Heart left ventricle (tissue), 16 donors: ENCODE measurements at regions not wholly inside any gene's neighbourhood (a gene's known extent, or its start where the extent isn't known, plus 50 kb on each side); places are given as distances from the start of the nearest gene placed in this dataset.

Experiments used
- ATAC-seq, 4 donors: fragments of 200-7000 bp; cut with Tn5 transposase; one replicate each; pipeline ENCODE4 v1.9.1; 2020 to 2022; ENCODE audit warnings: moderate library complexity in 4 of 4, mild to moderate bottlenecking in 3 of 4, moderate number of reproducible peaks in 1 of 4
- DNase-seq, 5 donors: peaks; one replicate each; pipeline ENCODE4 v3.0.0-alpha.2; 2020
- H3K27ac ChIP-seq, 12 donors: fragments of 200-600 bp; sonication (generic) in 4 of 12; one replicate each; pipeline versions ENCODE4 v1.5.0 to v1.8.0; 2016 to 2022; ENCODE audit warnings: mild to moderate bottlenecking in 2 of 12
- H3K27me3 ChIP-seq, 9 donors: fragments of 200-600 bp; sonication (generic) in 2 of 9; one replicate each; pipeline versions ENCODE4 v1.5.1 to v1.8.0; 2016 to 2022; ENCODE audit warnings: mild to moderate bottlenecking in 3 of 9
- H3K36me3 ChIP-seq, 9 donors: fragments of 200-600 bp; sonication (generic) in 2 of 9; one replicate each; pipeline versions ENCODE4 v1.5.0 to v1.8.0; 2018 to 2022; ENCODE audit warnings: mild to moderate bottlenecking in 2 of 9
- H3K4me1 ChIP-seq, 12 donors: fragments of 200-600 bp; sonication (generic) in 4 of 12; one replicate each; pipeline versions ENCODE4 v1.5.0 to v1.8.0; 2016 to 2022; ENCODE audit warnings: mild to moderate bottlenecking in 3 of 12
- H3K4me3 ChIP-seq, 12 donors: fragments of 200-600 bp; sonication (generic) in 4 of 12; one replicate each; pipeline versions ENCODE4 v1.5.0 to v1.8.0; 2017 to 2022; ENCODE audit warnings: mild to moderate bottlenecking in 9 of 12, moderate library complexity in 4 of 12
- H3K9me3 ChIP-seq, 12 donors: fragments of 200-600 bp; sonication (generic) in 4 of 12; one replicate each; pipeline versions ENCODE4 v1.5.0 to v1.8.0; 2016 to 2022; ENCODE audit warnings: mild to moderate bottlenecking in 1 of 12
- POLR2A ChIP-seq, 2 donors: fragments of 450-650 bp; IDR thresholded peaks; one replicate each; pipeline ENCODE4 v1.6.1; 2017; ENCODE audit warnings: antibody characterized with exemption in 2 of 2, mild to moderate bottlenecking in 2 of 2, moderate library complexity in 2 of 2
- WGBS, 4 donors: extraction: QIAGEN DNeasy Blood & Tissue Kit in 2 of 4; methylation state at CpG; one replicate each; pipeline versions ENCODE4 v1.1.5 to v1.1.7; 2013 to 2018; 5-methylcytosine and 5-hydroxymethylcytosine counted together
- intact Hi-C, 10 donors: fragments of 100-400 bp; cut with DNase I; formaldehyde crosslinking; loops; one replicate each; pipeline versions ENCODE4 v1.11.1 to v1.14.2; 2022
- TF ChIP-seq, protein P1 (sequence below), 12 donors: fragments of 200-600 bp; sonication (generic) in 4 of 12; IDR thresholded peaks; one replicate each; pipeline versions ENCODE4 v1.5.0 to v1.8.0; 2018 to 2022; ENCODE audit warnings: antibody characterized with exemption in 12 of 12, mild to moderate bottlenecking in 5 of 12
- donor health status: ischemic (EF 13 %, LVEDD 7.1; RV severe dilation, severe dysfunction).
- donor health status: healthy with polysubstance abuse.
- donor health status: DM: no; HTN: yes; CAD: no.
- donor health status: DM: no; HTN: no; CAD: no.
- donor health status: ischemic (EF 25% LVEDD 6.9; RV normal size, moderate dysfunction).
- donor health status: ischemic (EF 25% LVEDD 5.7; RV mildly dilated, moderate dysfunction).
- donor health status: healthy.
- donor health status: DM: yes; HTN: yes; CAD: no.
- donor health status: ischemic (EF 35%, LVEDD 5.7; RV mildly dilated, moderate dysfunction).
- donor health status: nonischemic (EF 11% LVEDD 7.7; RV severe dilation, severe dysfunction).
- donor health status: DM: yes; HTN: yes; CAD: no.
- donor health status: PGD.
- donor health status: ischemic (EF 29% LVEDD 5.4; RV normal size, mild dysfunction).
- donor health status: nonischemic (EF 23%, LVEDD 6.1; RV moderate dilation, normal function).

DNA sequence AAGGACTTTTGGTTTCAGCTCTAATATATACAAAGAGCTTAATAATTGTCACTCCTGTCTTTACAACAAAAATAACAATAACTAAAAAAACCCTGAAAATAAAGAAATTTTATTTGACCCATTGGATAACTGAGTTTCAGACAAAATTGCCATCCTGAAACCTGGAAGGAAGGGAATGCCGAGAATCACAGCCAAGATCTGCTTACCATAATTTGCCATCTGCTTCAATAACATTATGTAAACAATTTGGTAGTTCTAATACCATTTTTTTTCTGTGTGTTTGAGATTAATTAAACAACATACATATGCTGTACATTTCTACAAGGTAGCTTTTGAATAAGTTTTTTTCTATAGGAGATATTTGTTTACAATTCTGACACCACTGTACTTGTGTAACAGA is 596.3 kb upstream of the MGAT4C start:
- DNase-seq (no peak), ATAC-seq (no peak)
- 70 to 87% (median 82%) methylated on average over 1 of the region's 1 CpG for WGBS, 4 donors
- intact Hi-C loops, result no loop called here
- Histone ChIP-seq H3K4me3 (no peak overlapping the region), H3K9me3 (no peaks in the 10 kb centered on the region), H3K36me3 (no peaks in the 10 kb centered on the region), H3K27me3 (no peaks in the 10 kb centered on the region), H3K27ac (no peak overlapping the region), H3K4me1 (no peaks in the 10 kb centered on the region)
- TF ChIP-seq POLR2A (IDR thresholded peaks at IDR 0.05), result no peak
- TF ChIP-seq, protein P1, sequence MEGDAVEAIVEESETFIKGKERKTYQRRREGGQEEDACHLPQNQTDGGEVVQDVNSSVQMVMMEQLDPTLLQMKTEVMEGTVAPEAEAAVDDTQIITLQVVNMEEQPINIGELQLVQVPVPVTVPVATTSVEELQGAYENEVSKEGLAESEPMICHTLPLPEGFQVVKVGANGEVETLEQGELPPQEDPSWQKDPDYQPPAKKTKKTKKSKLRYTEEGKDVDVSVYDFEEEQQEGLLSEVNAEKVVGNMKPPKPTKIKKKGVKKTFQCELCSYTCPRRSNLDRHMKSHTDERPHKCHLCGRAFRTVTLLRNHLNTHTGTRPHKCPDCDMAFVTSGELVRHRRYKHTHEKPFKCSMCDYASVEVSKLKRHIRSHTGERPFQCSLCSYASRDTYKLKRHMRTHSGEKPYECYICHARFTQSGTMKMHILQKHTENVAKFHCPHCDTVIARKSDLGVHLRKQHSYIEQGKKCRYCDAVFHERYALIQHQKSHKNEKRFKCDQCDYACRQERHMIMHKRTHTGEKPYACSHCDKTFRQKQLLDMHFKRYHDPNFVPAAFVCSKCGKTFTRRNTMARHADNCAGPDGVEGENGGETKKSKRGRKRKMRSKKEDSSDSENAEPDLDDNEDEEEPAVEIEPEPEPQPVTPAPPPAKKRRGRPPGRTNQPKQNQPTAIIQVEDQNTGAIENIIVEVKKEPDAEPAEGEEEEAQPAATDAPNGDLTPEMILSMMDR (IDR thresholded peaks at IDR 0.05), result no peak

DNA sequence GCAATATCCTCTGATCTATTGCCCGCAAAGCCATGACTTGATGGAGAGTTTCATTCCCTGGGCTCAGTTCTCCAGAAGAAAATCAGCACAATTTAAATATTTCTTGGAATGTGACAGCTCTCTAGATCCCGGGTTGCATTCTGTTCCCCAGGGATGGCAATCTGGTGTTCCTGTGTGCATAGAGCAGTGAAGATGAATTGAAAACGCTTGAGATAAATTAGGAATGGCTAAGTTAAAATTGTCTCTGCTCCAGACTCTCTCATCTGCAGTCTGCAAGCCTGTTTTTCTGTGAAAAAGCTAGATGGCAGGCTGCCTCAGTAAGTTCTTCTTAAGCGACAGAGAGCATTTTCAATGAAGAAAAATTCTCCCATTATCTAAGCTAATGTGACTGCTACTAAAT is 582.5 kb upstream of the MGAT4C start:
- ATAC-seq (no peak), DNase-seq (no peak)
- Histone ChIP-seq H3K27ac (no peak overlapping the region), H3K9me3 (no peaks in the 10 kb centered on the region), H3K27me3 (no peaks in the 10 kb centered on the region), H3K4me3 (peak overlapping the region in 2 of 12 donors; percentile 17 to 27), H3K4me1 (no peaks in the 10 kb centered on the region), H3K36me3 (no peaks in the 10 kb centered on the region)
- 40 to 47% (median 44%) methylated on average over 4 of the region's 4 CpGs for WGBS, 4 donors
- intact Hi-C loops, result loop anchor here in 1 of 10 donors (2.0 kb wide), 1 partner anchor 18 kb away; no protein-coding TSS in a partner anchor
- TF ChIP-seq, protein P1 (IDR thresholded peaks at IDR 0.05), result peak in 1 of 12 donors; percentile 19
- no peak for TF ChIP-seq POLR2A (IDR thresholded peaks at IDR 0.05)

DNA sequence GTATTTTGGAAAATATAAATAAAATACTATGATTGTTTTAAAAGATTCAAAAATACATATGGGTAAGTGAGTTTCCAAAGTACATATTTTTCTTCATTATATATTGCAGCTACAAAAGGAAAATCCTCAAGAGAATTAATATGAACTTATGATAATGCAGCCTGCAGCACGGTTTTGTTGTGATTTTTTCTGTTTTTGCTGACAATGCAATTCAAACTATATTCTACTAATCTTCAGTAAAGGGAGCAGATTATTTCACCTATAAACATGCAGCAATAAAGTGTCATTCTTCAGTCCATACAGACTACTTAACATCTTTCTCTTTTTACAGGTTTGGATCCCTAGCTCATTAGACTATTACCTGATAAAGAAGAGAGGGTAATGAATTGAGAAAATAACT is 582.1 kb upstream of the MGAT4C start:
- Histone ChIP-seq H3K27me3 (no peaks in the 10 kb centered on the region), H3K4me3 (peak overlapping the region in 2 of 12 donors; percentile 17 to 27), H3K9me3 (no peaks in the 10 kb centered on the region), H3K4me1 (no peaks in the 10 kb centered on the region), H3K27ac (no peak overlapping the region), H3K36me3 (no peaks in the 10 kb centered on the region)
- TF ChIP-seq POLR2A (IDR thresholded peaks at IDR 0.05), result no peak
- TF ChIP-seq, protein P1 (IDR thresholded peaks at IDR 0.05), result no peak
- 48 to 66% (median 58%) methylated on average over 1 of the region's 1 CpG for WGBS, 4 donors
- ATAC-seq (no peak), DNase-seq (no peak)
- intact Hi-C loops, result loop anchor here in 1 of 10 donors (2.0 kb wide), 1 partner anchor 19 kb away; no protein-coding TSS in a partner anchor

DNA sequence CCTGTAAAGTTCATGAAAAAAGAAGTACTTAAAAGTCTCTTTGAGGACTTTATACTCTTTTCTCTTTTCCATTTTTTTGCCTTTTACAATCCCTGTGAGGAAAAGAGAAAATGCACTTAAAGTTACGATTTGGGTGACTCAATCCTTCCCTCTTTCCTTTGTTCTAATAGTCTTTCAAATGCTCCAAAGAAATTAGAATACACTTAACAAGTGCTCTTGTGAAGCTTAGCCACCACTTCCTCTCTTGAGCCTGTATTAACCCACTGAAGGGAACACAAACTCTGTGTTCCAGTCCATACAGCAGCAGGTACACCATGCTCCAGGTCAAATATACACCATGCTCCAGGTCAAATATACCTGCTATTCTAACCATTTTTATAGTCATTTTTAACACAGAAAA is 581.1 kb upstream of the MGAT4C start:
- no peak for TF ChIP-seq POLR2A (IDR thresholded peaks at IDR 0.05)
- Histone ChIP-seq H3K27ac (no peak overlapping the region), H3K4me3 (no peak overlapping the region), H3K9me3 (no peaks in the 10 kb centered on the region), H3K27me3 (no peaks in the 10 kb centered on the region), H3K36me3 (no peaks in the 10 kb centered on the region), H3K4me1 (no peaks in the 10 kb centered on the region)
- no peak for ATAC-seq
- 44 to 61% (median 55%) methylated on average over 1 of the region's 1 CpG for WGBS, 4 donors
- intact Hi-C loops, result no loop called here
- DNase-seq, result no peak

DNA sequence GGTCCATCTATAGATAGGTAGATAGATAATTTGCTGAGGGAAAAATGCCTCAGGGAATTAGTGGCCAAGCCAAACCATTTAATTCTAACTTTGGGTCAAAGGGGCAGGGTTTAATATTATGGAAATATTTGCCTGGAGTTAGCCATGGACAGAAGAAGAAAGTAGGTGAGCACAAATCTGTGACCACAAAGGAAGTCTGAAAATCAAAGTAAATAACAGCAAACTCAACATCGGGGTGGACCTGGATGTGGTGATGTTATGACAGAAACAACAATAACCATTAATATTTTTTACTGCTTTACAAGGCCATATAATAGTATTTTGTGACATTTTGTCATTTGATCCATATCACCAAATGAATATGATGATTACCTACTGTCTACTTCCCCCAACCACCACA is 578.0 kb upstream of the MGAT4C start:
- intact Hi-C loops, result no loop called here
- H3K27me3 ChIP-seq, result no peaks in the 10 kb centered on the region
- no peaks in the 10 kb centered on the region for H3K36me3 ChIP-seq
- 80 to 96% (median 87%) methylated on average over 1 of the region's 1 CpG for WGBS, 4 donors
- H3K4me1 ChIP-seq, result no peaks in the 10 kb centered on the region
- H3K9me3 ChIP-seq, result no peaks in the 10 kb centered on the region
- no peak overlapping the region for H3K27ac ChIP-seq
- no peak overlapping the region for H3K4me3 ChIP-seq
- DNase-seq, result no peak
- TF ChIP-seq POLR2A (IDR thresholded peaks at IDR 0.05), result no peak
- TF ChIP-seq, protein P1 (IDR thresholded peaks at IDR 0.05), result no peak
- ATAC-seq, result no peak
